Skin epidermis (tissue), 12 donors: ENCODE measurements at regions not wholly inside any gene's neighbourhood (a gene's known extent, or its start where the extent isn't known, plus 50 kb on each side); places are given as distances from the start of the nearest gene placed in this dataset.

ENCODE experiments used
- H3K27ac ChIP-seq, 21 experiments: fragments of 200-600 bp; sonication (generic) in 11 of 21; one replicate each; pipeline ENCODE4 v1.5.0; 2020; ENCODE audit warnings: mild to moderate bottlenecking in 3 of 21, inconsistent platforms in 2 of 21, moderate library complexity in 2 of 21
- H3K4me3 ChIP-seq, 7 experiments: fragments of 200-600 bp; sonication (generic) in 2 of 7; one replicate each; pipeline ENCODE4 v1.5.0; 2020; ENCODE audit warnings: inconsistent platforms in 2 of 7, mild to moderate bottlenecking in 2 of 7, moderate library complexity in 1 of 7

- H3K27ac ChIP-seq = no peak overlapping the region
Measured at GRCh38 chr21:33152732-33153130, 77.0 kb upstream of the IFNAR2 start.

GRCh38 chr21:33155005-33155404 is 74.7 kb upstream of the IFNAR2 start:
- Histone ChIP-seq H3K4me3 (no peak overlapping the region), H3K27ac (no peak overlapping the region)

More at GRCh38 chr21:33152732-33153130, 77.0 kb upstream of the IFNAR2 start:
- H3K4me3 ChIP-seq = no peak overlapping the region

GRCh38 chr21:33155422-33155821 is 74.3 kb upstream of the IFNAR2 start:
- no peak overlapping the region for H3K27ac ChIP-seq
- H3K4me3 ChIP-seq = no peak overlapping the region

GRCh38 chr21:33157303-33157702 is 72.4 kb upstream of the IFNAR2 start:
- H3K4me3 ChIP-seq = no peak overlapping the region
- no peak overlapping the region for H3K27ac ChIP-seq

- no peak overlapping the region for H3K27ac ChIP-seq
- no peak overlapping the region for H3K4me3 ChIP-seq
Measured at GRCh38 chr21:33158654-33159053, 71.1 kb upstream of the IFNAR2 start.

- no peak overlapping the region for H3K4me3 ChIP-seq
- H3K27ac ChIP-seq = no peak overlapping the region
Measured at GRCh38 chr21:33162436-33162951, 67.2 kb upstream of the IFNAR2 start.

- no peak overlapping the region for H3K4me3 ChIP-seq
- no peak overlapping the region for H3K27ac ChIP-seq
Measured at GRCh38 chr21:33168886-33169285, 60.9 kb upstream of the IFNAR2 start.

- Histone ChIP-seq H3K4me3 (no peak overlapping the region), H3K27ac (no peak overlapping the region)
Measured at GRCh38 chr21:33169359-33169758, 60.4 kb upstream of the IFNAR2 start.

GRCh38 chr21:33171616-33172169 is 58.0 kb upstream of the IFNAR2 start:
- H3K4me3 ChIP-seq = no peak overlapping the region

GRCh38 chr21:33174756-33175155 is 55.0 kb upstream of the IFNAR2 start:
- no peak overlapping the region for H3K27ac ChIP-seq
- H3K4me3 ChIP-seq = no peak overlapping the region

More at GRCh38 chr21:33171616-33172169, 58.0 kb upstream of the IFNAR2 start:
- H3K27ac ChIP-seq = no peak overlapping the region
